Astrocyte (in vitro differentiated cells and primary cell): ENCODE measurements at regions not wholly inside any gene's neighbourhood (a gene's known extent, or its start where the extent isn't known, plus 50 kb on each side); places are given as distances from the start of the nearest gene placed in this dataset.

Experiments
- DNase-seq: peaks from one replicate; pipeline ENCODE4 v3.0.0-alpha.2; 2010; ENCODE audit warnings: low read depth
- FAIRE-seq: peaks from 2 replicates; lab custom pipeline; 2011; peaks lifted over from hg19 to GRCh38; lab: Jason Lieb, UNC
- H2AFZ ChIP-seq: 2 replicates; pipeline ENCODE4 v1.6.0; 2012; ENCODE audit warnings: low read depth, low read length, inconsistent platforms
- H3K27ac ChIP-seq: 2 replicates; pipeline ENCODE4 v1.5.1; 2011; ENCODE audit warnings: low read depth, low read length, inconsistent platforms
- H3K27me3 ChIP-seq: 2 replicates; pipeline ENCODE4 v1.6.0; 2011; ENCODE audit warnings: low read length, inconsistent platforms; ENCODE audit not compliant: insufficient read depth
- H3K36me3 ChIP-seq: 2 replicates; pipeline ENCODE4 v1.5.1; 2011; ENCODE audit warnings: low read length, inconsistent platforms; ENCODE audit not compliant: insufficient read depth
- H3K4me1 ChIP-seq: 2 replicates; pipeline ENCODE4 v1.5.1; 2011; ENCODE audit warnings: low read length, inconsistent platforms; ENCODE audit not compliant: insufficient read depth
- H3K4me2 ChIP-seq: 2 replicates; pipeline ENCODE4 v1.6.0; 2012; ENCODE audit warnings: low read length, inconsistent platforms
- H3K4me3 ChIP-seq: 2 replicates; pipeline ENCODE4 v1.5.1; 2011; ENCODE audit warnings: low read depth, mild to moderate bottlenecking, low read length, inconsistent platforms; ENCODE audit not compliant: insufficient read depth
- H3K79me2 ChIP-seq: 2 replicates; pipeline ENCODE4 v1.6.0; 2012; ENCODE audit warnings: mild to moderate bottlenecking, low read length, inconsistent platforms; ENCODE audit not compliant: insufficient read depth
- H3K9ac ChIP-seq: 2 replicates; pipeline ENCODE4 v1.6.0; 2012; ENCODE audit warnings: mild to moderate bottlenecking, low read length, inconsistent platforms
- H3K9me3 ChIP-seq: 2 replicates; pipeline ENCODE4 v1.5.1; 2012; ENCODE audit warnings: low read depth, mild to moderate bottlenecking, low read length, inconsistent platforms; ENCODE audit not compliant: insufficient read depth
- H4K20me1 ChIP-seq: 2 replicates; pipeline ENCODE4 v1.6.0; 2012; ENCODE audit warnings: low read length, inconsistent platforms; ENCODE audit not compliant: insufficient read depth
- H3K27ac Mint-ChIP-seq: one replicate; pipeline ENCODE4 v1.8.0; 2021; ENCODE audit warnings: mild to moderate bottlenecking, mixed read lengths; ENCODE audit not compliant: unreplicated experiment
- H3K27me3 Mint-ChIP-seq: one replicate; pipeline ENCODE4 v1.8.0; 2021; ENCODE audit warnings: low read depth, mixed read lengths; ENCODE audit not compliant: unreplicated experiment
- H3K36me3 Mint-ChIP-seq: one replicate; pipeline ENCODE4 v1.8.0; 2021; ENCODE audit warnings: low read depth, mixed read lengths; ENCODE audit not compliant: unreplicated experiment
- H3K4me1 Mint-ChIP-seq: one replicate; pipeline ENCODE4 v1.8.0; 2021; ENCODE audit warnings: low read depth, mixed read lengths; ENCODE audit not compliant: unreplicated experiment
- H3K4me3 Mint-ChIP-seq: one replicate; pipeline ENCODE4 v1.8.0; 2021; ENCODE audit warnings: mild to moderate bottlenecking, moderate library complexity, mixed read lengths; ENCODE audit not compliant: unreplicated experiment
- H3K9me3 Mint-ChIP-seq: one replicate; pipeline ENCODE4 v1.8.0; 2021; ENCODE audit warnings: mild to moderate bottlenecking, mixed read lengths; ENCODE audit not compliant: unreplicated experiment
- CTCF ChIP-seq: IDR thresholded peaks from 2 replicates; pipeline ENCODE4 v1.5.1; 2011; ENCODE audit warnings: low read depth, mild to moderate bottlenecking, inconsistent platforms, low read length, moderate library complexity; ENCODE audit not compliant: insufficient read depth
- EZH2 ChIP-seq: IDR thresholded peaks from 2 replicates; pipeline ENCODE4 v1.6.1; 2012; ENCODE audit warnings: mild to moderate bottlenecking, low read length, inconsistent platforms; ENCODE audit not compliant: insufficient read depth

- Mint-ChIP-seq H3K36me3 (no peaks in the 10 kb centered on the region), H3K27me3 (no peaks in the 10 kb centered on the region)
- FAIRE-seq: no peak
These were observed 415.9 kb upstream of the SYT1 start for GRCh38 chr12:78448692-78449091.

GRCh38 chr12:78455991-78456390 is 408.6 kb upstream of the SYT1 start:
- Mint-ChIP-seq H3K27ac (no peak overlapping the region), H3K36me3 (no peaks in the 10 kb centered on the region), H3K27me3 (no peaks in the 10 kb centered on the region), H3K4me3 (no peak overlapping the region), H3K4me1 (peaks cover 7% of the 10 kb centered on the region), H3K9me3 (peaks cover 1% of the 10 kb centered on the region)
- Histone ChIP-seq H3K9ac (no peak overlapping the region), H3K27ac (no peak overlapping the region), H3K4me3 (no peak overlapping the region), H4K20me1 (no peaks in the 10 kb centered on the region), H3K4me2 (no peak overlapping the region), H2AFZ (no peak overlapping the region), H3K79me2 (no peaks in the 10 kb centered on the region), H3K36me3 (no peaks in the 10 kb centered on the region), H3K4me1 (no peaks in the 10 kb centered on the region), H3K27me3 (no peaks in the 10 kb centered on the region), H3K9me3 (no peaks in the 10 kb centered on the region)
- DNase-seq (no peak), FAIRE-seq (no peak)
- TF ChIP-seq EZH2: no peak
- no peak for TF ChIP-seq CTCF

More at GRCh38 chr12:78448692-78449091, 415.9 kb upstream of the SYT1 start:
- Histone ChIP-seq H3K27me3 (no peaks in the 10 kb centered on the region), H3K4me1 (no peaks in the 10 kb centered on the region), H3K36me3 (no peaks in the 10 kb centered on the region), H3K9ac (no peak overlapping the region), H3K9me3 (no peaks in the 10 kb centered on the region), H3K27ac (no peak overlapping the region), H3K4me2 (no peak overlapping the region), H4K20me1 (no peaks in the 10 kb centered on the region), H3K79me2 (no peaks in the 10 kb centered on the region), H3K4me3 (no peak overlapping the region), H2AFZ (no peak overlapping the region)
- H3K4me3 Mint-ChIP-seq: no peak overlapping the region
- no peak overlapping the region for H3K27ac Mint-ChIP-seq
- TF ChIP-seq EZH2 (no peak), CTCF (no peak)
- no peaks in the 10 kb centered on the region for H3K9me3 Mint-ChIP-seq
- DNase-seq: no peak
- H3K4me1 Mint-ChIP-seq: no peaks in the 10 kb centered on the region

GRCh38 chr12:78457938-78458337 is 406.6 kb upstream of the SYT1 start:
- peaks cover 1% of the 10 kb centered on the region for H3K9me3 Mint-ChIP-seq
- no peak overlapping the region for H3K4me2 ChIP-seq

More at GRCh38 chr12:78457938-78458337, 406.6 kb upstream of the SYT1 start:
- Histone ChIP-seq H3K27me3 (no peaks in the 10 kb centered on the region), H3K9me3 (no peaks in the 10 kb centered on the region), H3K27ac (no peak overlapping the region), H3K4me3 (no peak overlapping the region), H3K4me1 (no peaks in the 10 kb centered on the region), H3K9ac (no peak overlapping the region), H4K20me1 (no peaks in the 10 kb centered on the region), H2AFZ (no peak overlapping the region), H3K36me3 (no peaks in the 10 kb centered on the region), H3K79me2 (no peaks in the 10 kb centered on the region)
- Mint-ChIP-seq H3K27ac (no peak overlapping the region), H3K27me3 (no peaks in the 10 kb centered on the region), H3K4me1 (peaks cover 7% of the 10 kb centered on the region), H3K4me3 (no peak overlapping the region), H3K36me3 (no peaks in the 10 kb centered on the region)
- DNase-seq (peak; percentile 35), FAIRE-seq (peak; percentile 17)
- TF ChIP-seq EZH2 (no peak), CTCF (no peak)
